NOMO-1 treated with DMSO at 0.1 percent for 48 hours (cell line): ENCODE measurements at regions not wholly inside any gene's neighbourhood (a gene's known extent, or its start where the extent isn't known, plus 50 kb on each side); places are given as distances from the start of the nearest gene placed in this dataset.
"Not testable (repeated sequence)": the region's sequence is repeated elsewhere in the genome, so short reads cannot be mapped to it uniquely, and the experiment has no call there.

ENCODE experiments used
- DNase-seq: peaks from one replicate; lab custom pipeline; 2025; ENCODE audit not compliant: unreplicated experiment; lab: John Stamatoyannopoulos, UW

- peak; percentile 28 for DNase-seq
Measured at GRCh38 chr1:224061436-224061835, 52.5 kb upstream of the FBXO28 start.

- DNase-seq, result no peak
Measured at GRCh38 chr1:224059897-224060427, 53.9 kb upstream of the FBXO28 start.

DNA sequence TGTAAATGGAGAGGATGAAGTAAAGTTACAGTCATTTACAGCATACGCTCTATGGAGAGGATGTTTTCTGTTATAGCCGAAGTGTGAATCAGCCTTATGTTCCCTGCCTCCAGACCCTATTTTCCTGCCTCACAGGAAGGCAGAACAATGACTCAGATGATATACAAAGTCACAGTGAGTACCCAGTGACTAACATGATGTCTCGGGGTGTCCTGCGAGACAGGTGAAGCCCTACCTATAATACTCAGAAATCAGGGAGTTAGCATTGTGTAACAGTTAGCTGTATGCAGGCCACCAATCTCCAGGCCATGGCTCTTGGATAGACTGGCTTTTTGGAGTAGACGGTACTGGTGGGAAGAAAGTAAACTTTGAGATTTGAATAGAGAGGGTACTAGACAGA, 55.6 kb upstream of the FBXO28 start:
- no peak for DNase-seq

- DNase-seq, result no peak
Measured at GRCh38 chr1:224057461-224058199, 56.3 kb upstream of the FBXO28 start.

GRCh38 chr1:224054611-224055010, 59.3 kb upstream of the FBXO28 start:
- DNase-seq, result no peak

GRCh38 chr1:224054012-224054411, 59.9 kb upstream of the FBXO28 start:
- peak; percentile 37 for DNase-seq

- no peak for DNase-seq
Measured at GRCh38 chr1:224053456-224053855, 60.5 kb upstream of the FBXO28 start.

- DNase-seq, result no peak
Measured at GRCh38 chr1:224052772-224053171, 61.1 kb upstream of the FBXO28 start.

- DNase-seq, result not testable (repeated sequence)
Measured at GRCh38 chr1:224051782-224052181, 62.1 kb upstream of the FBXO28 start.

DNA sequence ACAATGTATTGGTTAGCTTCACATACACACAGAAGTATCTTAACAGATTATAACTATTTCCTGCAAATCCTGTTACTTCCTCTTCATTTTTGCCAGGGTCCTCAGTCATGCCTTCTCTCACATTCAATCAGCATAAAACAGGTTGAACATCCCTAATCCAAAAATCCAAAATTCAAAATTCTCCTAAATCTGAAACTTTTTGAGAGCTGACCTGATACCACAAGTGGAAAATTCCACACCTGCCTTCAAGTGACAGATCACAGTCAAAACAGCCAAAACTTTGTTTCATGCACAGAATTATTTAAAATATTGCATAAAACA, 62.9 kb upstream of the FBXO28 start:
- DNase-seq, result no peak

- DNase-seq, result no peak
Measured at GRCh38 chr1:224047538-224047937, 66.4 kb upstream of the FBXO28 start.

DNA sequence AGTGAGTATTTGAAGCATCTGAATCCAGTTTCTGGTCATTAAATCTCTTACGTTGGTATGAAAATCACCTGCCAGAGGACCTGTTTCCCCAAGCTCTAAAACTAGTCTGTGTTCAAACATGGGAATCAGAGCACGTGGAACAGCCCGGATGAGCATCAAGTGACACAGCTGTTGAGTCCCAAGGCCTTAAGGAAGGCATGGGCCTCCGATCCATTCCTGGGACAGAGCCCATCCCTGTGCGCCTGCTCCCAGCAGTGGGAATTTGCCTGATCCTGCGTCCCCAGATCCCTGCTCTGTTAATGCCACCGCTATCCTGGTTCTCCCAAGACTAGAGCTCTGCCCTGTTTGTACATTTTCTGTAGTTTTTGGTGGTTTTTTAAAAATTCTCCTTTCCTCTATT, 68.4 kb upstream of the FBXO28 start:
- no peak for DNase-seq

GRCh38 chr1:224044420-224044819, 69.5 kb upstream of the FBXO28 start:
- DNase-seq, result no peak

GRCh38 chr1:224042557-224043118, 71.3 kb upstream of the FBXO28 start:
- DNase-seq, result no peak

- DNase-seq, result no peak
Measured at GRCh38 chr1:224041032-224041431, 72.9 kb upstream of the FBXO28 start.

- DNase-seq, result not testable (repeated sequence)
Measured at GRCh38 chr1:224040423-224040822, 73.5 kb upstream of the FBXO28 start.

DNA sequence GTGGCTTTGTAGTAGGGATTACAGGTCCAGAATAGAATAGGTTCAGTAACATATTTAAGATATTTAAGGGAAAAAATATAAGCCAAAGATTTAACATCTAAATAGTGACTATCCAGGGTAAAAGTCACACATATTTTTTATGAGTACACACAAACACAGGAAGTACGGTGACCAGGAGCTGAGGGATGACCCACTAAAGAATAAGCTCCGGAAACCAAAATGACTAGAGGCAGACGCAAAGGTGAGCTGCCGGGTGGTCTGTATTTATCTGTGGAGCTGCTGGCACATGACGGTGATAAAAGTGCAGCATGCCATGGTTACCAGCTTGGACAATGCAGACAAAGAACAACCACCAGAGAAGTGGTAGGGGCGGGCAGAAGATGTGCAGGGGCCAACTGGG, 73.9 kb upstream of the FBXO28 start:
- DNase-seq, result not testable (repeated sequence)

- not testable (repeated sequence) for DNase-seq
Measured at GRCh38 chr1:224038832-224039231, 75.1 kb upstream of the FBXO28 start.

DNA sequence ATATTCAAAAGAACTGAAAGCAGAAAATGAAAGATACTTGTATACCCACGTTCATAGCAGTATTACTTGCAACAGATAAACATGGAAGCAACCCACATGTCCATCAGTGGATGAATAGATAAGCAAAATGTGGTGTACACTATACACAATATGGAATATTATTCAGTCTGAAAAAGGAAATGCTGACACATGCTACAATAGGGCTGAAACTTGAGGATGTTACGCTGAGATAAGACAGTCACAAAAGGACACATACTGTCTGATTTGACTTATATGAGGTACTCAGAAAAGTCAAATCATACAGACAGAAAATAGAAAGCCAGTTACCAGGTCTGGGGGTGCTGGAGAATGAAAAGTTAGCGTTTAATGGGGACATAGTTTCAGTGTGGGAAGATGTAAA, 76.5 kb upstream of the FBXO28 start:
- not testable (repeated sequence) for DNase-seq

DNA sequence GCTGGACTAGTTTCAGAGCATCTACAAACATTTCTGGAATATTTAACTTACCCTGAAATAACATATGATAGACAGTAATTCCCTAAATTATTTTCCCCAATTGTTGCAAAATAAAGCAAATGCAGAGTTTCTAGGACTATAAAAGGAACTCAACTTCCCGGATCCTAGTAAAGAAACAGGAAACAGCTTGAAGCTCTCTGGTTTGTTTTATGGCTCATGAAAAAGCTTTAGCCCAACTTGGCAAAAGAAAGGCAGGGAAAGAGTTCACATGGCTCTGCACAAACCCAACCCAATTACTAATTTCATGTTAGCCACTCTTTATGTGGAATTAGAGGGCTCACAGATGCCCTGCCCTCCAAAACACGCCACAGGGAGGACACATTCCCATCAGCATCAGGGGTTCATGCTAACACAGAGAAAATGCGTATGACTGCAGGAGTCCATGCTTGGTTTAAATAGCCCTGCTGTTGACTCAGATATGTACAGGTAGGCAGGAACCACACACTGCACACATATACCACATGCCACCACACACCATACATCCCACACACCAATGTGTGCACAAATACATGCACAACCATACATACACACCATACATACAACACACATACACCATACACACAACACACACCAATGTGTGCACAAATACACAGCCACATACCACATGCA, 81.2 kb upstream of the FBXO28 start:
- not testable (repeated sequence) for DNase-seq

GRCh38 chr1:224031986-224032385, 81.9 kb upstream of the FBXO28 start:
- not testable (repeated sequence) for DNase-seq

GRCh38 chr1:224030257-224030656, 83.7 kb upstream of the FBXO28 start:
- not testable (repeated sequence) for DNase-seq
